ENCODE measurements at regions not wholly inside any gene's neighbourhood (a gene's known extent, or its start where the extent isn't known, plus 50 kb on each side); places are given as distances from the start of the nearest gene placed in this dataset.

- TF ChIP-seq POLR2AphosphoS5 (IDR thresholded peaks at IDR 0.05; ENCODE audit: borderline replicate concordance, low read depth, low read length) (no peak), EZH2 (IDR thresholded peaks at IDR 0.05) (no peak), FOXP2 (optimal IDR thresholded peaks at IDR 0.05; ENCODE audit: control extremely low read depth, extremely low read length, insufficient read depth) (no peak)
Observed at GRCh38 chr4:180698550-180699195, 1544.5 kb upstream of the TENM3 start.
